Fibroblast of villous mesenchyme (primary cell): ENCODE measurements at regions not wholly inside any gene's neighbourhood (a gene's known extent, or its start where the extent isn't known, plus 50 kb on each side); places are given as distances from the start of the nearest gene placed in this dataset.

Experiments used
- DNase-seq: peaks from one replicate; pipeline ENCODE4 v3.0.0-alpha.2; 2010; ENCODE audit warnings: low read depth
- H3K4me3 ChIP-seq: 2 replicates; pipeline ENCODE4 v1.5.1; 2011; ENCODE audit warnings: low read depth, mild to moderate bottlenecking, low read length
- CTCF ChIP-seq: IDR thresholded peaks from 2 replicates; pipeline ENCODE4 v1.5.1; 2012; ENCODE audit warnings: low read depth, mild to moderate bottlenecking, low read length; ENCODE audit not compliant: insufficient read depth

GRCh38 chr2:196466581-196466980 is 172.9 kb upstream of the CCDC150 start:
- no peak for TF ChIP-seq CTCF
- H3K4me3 ChIP-seq, result no peak overlapping the region
- no peak for DNase-seq

- no peak for TF ChIP-seq CTCF
- no peak overlapping the region for H3K4me3 ChIP-seq
- no peak for DNase-seq
These were observed 171.1 kb upstream of the CCDC150 start for GRCh38 chr2:196468394-196468793.

GRCh38 chr2:196473617-196474016 is 165.9 kb upstream of the CCDC150 start:
- no peak for DNase-seq
- no peak overlapping the region for H3K4me3 ChIP-seq
- TF ChIP-seq CTCF, result no peak

GRCh38 chr2:196475611-196476010 is 163.9 kb upstream of the CCDC150 start:
- DNase-seq, result no peak
- TF ChIP-seq CTCF, result no peak

GRCh38 chr2:196478588-196478987 is 160.9 kb upstream of the CCDC150 start:
- DNase-seq, result no peak
- no peak for TF ChIP-seq CTCF
- H3K4me3 ChIP-seq, result no peak overlapping the region

More at GRCh38 chr2:196475611-196476010, 163.9 kb upstream of the CCDC150 start:
- no peak overlapping the region for H3K4me3 ChIP-seq

- peak; percentile 48 for DNase-seq
- no peak for TF ChIP-seq CTCF
- H3K4me3 ChIP-seq, result no peak overlapping the region
These were observed 160.2 kb upstream of the CCDC150 start for GRCh38 chr2:196479350-196479749.

- no peak for TF ChIP-seq CTCF
- no peak for DNase-seq
- H3K4me3 ChIP-seq, result no peak overlapping the region
These were observed 158.7 kb upstream of the CCDC150 start for GRCh38 chr2:196480653-196481323.
